Epithelial cell of proximal tubule (primary cell): ENCODE measurements at regions not wholly inside any gene's neighbourhood (a gene's known extent, or its start where the extent isn't known, plus 50 kb on each side); places are given as distances from the start of the nearest gene placed in this dataset.
"Not testable (repeated sequence)": the region's sequence is repeated elsewhere in the genome, so short reads cannot be mapped to it uniquely, and the experiment has no call there.

Experiments
- DNase-seq: peaks from one replicate; pipeline ENCODE4 v3.0.0-alpha.2; 2011; ENCODE audit warnings: low read depth
- H3K4me3 ChIP-seq: 2 replicates; pipeline ENCODE4 v1.5.1; 2011; ENCODE audit warnings: low read depth, mild to moderate bottlenecking, low read length
- CTCF ChIP-seq: conservative IDR thresholded peaks from 2 replicates; pipeline ENCODE4 v1.5.1; 2012; ENCODE audit warnings: low read depth, mild to moderate bottlenecking, low read length

GRCh38 chr15:66994927-66995656 lies 70.3 kb upstream of the SMAD3 start:
- no peak overlapping the region for H3K4me3 ChIP-seq
- no peak for DNase-seq
- no peak for TF ChIP-seq CTCF

- no peak overlapping the region for H3K4me3 ChIP-seq
- TF ChIP-seq CTCF: no peak
- no peak for DNase-seq
Measured at GRCh38 chr15:66996094-66996493, 69.3 kb upstream of the SMAD3 start.

- DNase-seq: no peak
- TF ChIP-seq CTCF: no peak
- no peak overlapping the region for H3K4me3 ChIP-seq
Measured at GRCh38 chr15:66997212-66997611, 68.2 kb upstream of the SMAD3 start.

- H3K4me3 ChIP-seq, DNase-seq: not testable (repeated sequence)
Measured at GRCh38 chr15:66998234-66998633, 67.2 kb upstream of the SMAD3 start.

GRCh38 chr15:66999046-66999968 lies 66.1 kb upstream of the SMAD3 start:
- no peak for DNase-seq
- no peak for TF ChIP-seq CTCF
- H3K4me3 ChIP-seq: no peak overlapping the region

- TF ChIP-seq CTCF: no peak
- no peak for DNase-seq
- H3K4me3 ChIP-seq: no peak overlapping the region
Measured at GRCh38 chr15:67000896-67001295, 64.5 kb upstream of the SMAD3 start.

GRCh38 chr15:67002368-67002767 lies 63.0 kb upstream of the SMAD3 start:
- no peak for TF ChIP-seq CTCF
- no peak for DNase-seq
- H3K4me3 ChIP-seq: no peak overlapping the region
